ENCODE measurements at regions not wholly inside any gene's neighbourhood (a gene's known extent, or its start where the extent isn't known, plus 50 kb on each side); places are given as distances from the start of the nearest gene placed in this dataset.
"Not testable (repeated sequence)": the region's sequence is repeated elsewhere in the genome, so short reads cannot be mapped to it uniquely, and the experiment has no call there.

DNA sequence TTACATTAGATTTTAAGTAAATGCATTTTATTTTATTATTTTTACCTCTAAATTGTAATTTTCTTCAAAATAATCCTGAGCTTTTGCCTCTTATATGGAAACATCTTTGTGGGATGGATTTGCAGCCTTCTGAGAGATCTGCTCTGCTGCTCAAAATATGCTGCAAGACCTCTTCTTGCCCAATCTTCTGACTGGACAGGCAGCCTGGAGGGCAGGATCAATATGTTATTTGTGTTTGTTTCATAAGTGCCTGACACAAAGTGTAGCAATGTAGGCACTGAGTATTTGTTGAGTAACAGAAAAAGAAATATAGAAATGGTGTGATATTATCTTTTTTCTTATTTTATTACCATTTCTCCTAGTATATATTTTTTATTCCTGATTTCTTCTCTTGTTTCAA lies 1106.9 kb downstream of the TMTC2 start:
- DNase-seq = no peak

DNA sequence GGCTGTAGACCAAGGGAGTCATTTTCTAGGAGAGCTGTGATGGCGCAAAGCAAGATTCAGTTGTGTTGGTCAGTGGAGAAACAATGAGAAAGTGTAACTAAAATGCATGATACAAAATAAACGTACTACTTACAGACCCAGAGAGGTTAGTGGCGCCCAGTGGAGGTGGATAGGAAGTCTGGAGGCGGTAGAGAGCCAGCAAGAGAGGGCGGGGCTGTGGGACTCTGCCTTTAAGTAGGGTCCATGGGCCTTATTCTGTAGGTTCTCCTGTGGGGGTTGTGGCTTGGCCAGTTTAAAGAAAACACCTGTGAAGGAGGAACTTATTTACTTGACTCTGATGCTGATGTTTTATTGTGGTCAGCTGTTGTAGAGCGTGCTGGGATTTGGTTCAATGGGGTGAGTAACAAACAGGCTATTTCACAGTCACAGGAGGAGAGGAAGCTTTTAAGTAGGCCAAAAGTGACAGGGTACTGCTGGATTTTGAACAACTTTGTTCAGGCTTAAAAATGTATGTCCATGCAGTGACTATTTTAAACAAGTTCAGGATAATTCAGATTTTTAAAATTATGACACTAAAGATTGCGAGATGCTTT lies 1097.7 kb downstream of the TMTC2 start:
- DNase-seq = no peak

DNA sequence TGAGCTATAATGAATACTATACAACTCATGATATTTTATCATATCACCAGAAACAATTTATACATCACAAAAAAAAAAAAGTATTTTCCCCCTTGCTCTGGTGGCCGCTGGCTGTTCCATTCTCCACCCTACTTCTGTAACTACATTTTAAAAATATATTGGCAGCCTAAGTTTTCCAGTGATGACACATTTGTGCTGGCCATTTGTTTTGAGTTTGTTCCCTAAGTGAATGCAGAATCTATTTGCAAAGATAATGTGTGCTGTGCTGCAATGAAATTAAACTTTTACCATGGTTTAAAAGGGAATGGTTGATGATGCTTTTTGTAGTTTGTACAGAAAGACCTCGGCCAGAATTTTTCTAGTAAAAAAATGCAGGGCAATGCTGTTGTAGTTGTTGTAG lies 1092.8 kb downstream of the TMTC2 start:
- no peak for DNase-seq

GRCh38 chr12:83769151-83769550 lies 1082.4 kb downstream of the TMTC2 start:
- no peak for DNase-seq

DNA sequence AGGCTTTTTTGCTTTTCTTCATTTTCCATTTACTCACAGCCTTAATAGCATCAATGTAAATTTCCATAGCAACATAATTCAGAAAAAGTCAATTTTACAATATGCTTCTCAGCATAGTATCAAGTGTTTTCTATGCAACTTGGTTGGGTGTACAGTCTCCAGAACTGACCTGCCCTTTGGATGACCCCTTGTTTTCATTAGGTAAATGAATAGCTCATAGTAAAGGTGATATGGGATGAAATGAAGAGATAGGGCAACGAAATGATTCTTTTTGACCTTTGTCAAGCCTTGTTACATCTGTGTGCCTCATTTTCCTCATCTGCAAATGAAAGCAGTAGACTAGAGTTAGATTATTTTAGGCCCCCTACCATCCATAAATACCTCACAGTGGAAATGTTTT lies 1081.0 kb downstream of the TMTC2 start:
- DNase-seq = no peak

- DNase-seq = no peak
Measured at GRCh38 chr12:83763425-83763824, 1076.7 kb downstream of the TMTC2 start.

DNA sequence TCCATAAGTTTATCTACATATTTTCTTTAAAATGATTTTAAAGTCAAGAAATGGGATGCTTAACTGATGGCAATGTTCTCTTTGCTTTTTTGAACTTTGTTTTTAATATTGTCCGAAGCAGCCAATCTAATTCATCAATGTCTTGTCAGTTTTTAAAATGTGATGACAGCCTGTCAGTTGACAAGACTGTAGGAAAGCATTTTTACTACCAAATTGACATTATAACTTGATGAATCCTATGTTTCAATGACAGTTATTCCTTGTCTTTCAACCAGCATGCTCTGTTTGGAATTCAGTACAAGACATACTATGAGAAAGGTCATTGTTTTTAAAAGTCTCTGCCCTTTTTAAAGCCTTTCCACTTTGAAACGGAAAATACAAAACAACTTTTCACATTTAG lies 1073.2 kb downstream of the TMTC2 start:
- no peak for DNase-seq

- no peak for DNase-seq
Measured at GRCh38 chr12:83758888-83759631, 1072.4 kb downstream of the TMTC2 start.

DNA sequence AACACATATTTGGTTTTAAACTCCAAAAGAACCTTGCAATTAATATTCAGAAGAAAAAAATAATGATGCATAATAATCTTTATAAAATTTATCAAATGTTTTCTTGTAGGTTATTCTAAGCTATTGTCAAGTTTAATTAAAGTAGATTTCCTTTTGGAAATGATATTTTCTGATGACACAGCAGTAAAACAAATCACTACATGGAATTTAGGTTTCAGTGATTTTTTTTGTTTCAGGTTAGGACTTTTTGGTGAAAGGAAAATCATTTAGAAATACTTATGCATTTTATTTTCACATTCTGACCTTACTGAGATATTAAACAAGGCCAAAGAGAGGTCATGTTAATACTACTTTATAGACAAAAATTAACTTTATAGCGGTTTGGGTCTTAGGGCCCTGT lies 1067.2 kb downstream of the TMTC2 start:
- DNase-seq = no peak

DNA sequence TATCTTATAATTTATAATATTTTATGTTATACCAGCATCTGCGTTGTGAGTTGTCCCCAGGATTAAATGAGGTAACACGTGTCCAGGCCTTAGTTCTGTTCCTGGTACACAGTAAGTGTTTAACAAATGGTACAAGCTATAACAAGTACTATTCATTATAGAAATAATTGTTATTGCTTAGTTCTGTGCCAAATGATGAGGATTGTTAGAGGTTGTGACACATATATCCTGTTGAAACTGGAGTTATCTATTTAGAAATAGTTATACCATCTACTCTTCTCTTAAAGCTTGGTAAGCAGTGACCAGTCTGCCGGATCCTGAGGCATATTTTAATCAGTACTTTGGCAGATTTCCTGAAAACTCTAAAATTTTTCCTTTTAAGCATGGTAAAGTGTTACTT lies 1066.5 kb downstream of the TMTC2 start:
- no peak for DNase-seq

GRCh38 chr12:83739607-83740006 lies 1052.9 kb downstream of the TMTC2 start:
- no peak for DNase-seq

DNA sequence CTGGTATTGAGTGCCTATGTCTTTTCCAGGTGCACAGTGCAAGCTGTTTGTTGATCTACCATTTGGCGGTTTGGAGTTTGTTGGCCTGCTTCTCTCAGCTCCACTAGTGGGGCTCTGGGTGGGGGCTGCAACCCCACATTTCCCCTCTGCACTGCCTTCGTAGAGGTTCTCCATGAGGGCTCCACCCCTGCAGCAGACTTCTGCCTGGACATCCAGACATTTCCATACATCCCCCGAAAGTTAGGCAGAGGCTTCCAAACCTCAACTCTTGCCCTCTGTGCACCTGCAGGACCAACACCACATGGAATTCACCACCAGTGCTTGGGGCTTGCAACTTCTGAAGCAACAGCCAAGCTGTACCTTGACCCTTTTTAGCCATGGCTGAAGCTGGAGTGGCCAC lies 1024.1 kb downstream of the TMTC2 start:
- no peak for DNase-seq

- no peak for DNase-seq
Measured at GRCh38 chr12:83709899-83710298, 1023.2 kb downstream of the TMTC2 start.

GRCh38 chr12:83700838-83701237 lies 1014.1 kb downstream of the TMTC2 start:
- DNase-seq = no peak

- DNase-seq = not testable (repeated sequence)
Measured at GRCh38 chr12:83696311-83696710, 1009.6 kb downstream of the TMTC2 start.

DNA sequence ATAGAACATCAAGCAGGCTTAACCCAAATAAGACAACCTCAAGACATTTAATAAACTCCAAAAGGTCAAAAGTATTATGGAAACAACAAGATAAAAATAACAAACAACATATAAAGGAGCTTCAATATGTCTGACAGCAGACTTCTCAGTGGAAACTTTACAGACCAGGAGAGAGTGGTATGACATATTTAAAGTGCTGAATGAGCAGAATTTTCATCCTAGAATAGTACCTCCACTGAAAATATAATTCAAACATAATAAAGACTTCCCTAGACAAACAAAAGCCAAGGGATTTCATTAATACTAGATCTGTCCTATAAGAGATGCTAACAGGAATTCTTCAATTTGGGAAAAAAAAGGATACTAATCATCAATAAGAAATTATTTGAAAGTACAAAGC lies 1005.0 kb downstream of the TMTC2 start:
- no peak for DNase-seq

- no peak for DNase-seq
Measured at GRCh38 chr12:83690465-83690864, 1003.8 kb downstream of the TMTC2 start.

GRCh38 chr12:83689333-83689732 lies 1002.6 kb downstream of the TMTC2 start:
- DNase-seq = no peak

DNA sequence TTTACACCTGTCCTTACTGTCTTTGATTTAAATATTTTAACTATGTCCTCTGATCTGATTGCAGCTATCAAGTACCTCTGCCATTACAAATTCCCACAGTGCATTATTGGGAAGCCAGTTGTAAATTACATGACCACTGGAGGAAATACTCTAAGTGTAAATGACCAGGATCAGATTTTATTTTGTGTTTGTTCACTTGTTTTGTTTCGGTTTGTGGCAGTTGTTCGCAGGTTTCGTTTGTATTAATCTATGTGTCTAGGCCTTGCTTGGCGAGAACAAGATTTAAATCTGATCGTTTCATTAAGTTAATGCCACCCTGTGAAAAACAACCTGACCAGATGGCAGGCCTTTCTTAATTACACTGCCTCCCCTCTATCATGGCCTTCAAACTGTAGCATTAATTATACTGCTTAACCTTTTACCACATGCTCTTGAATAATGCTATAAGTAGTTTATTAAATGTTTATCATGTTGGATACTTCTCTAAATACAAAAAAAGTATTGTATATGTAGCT lies 990.1 kb downstream of the TMTC2 start:
- no peak for DNase-seq

GRCh38 chr12:83666690-83667089 lies 980.0 kb downstream of the TMTC2 start:
- no peak for DNase-seq

DNA sequence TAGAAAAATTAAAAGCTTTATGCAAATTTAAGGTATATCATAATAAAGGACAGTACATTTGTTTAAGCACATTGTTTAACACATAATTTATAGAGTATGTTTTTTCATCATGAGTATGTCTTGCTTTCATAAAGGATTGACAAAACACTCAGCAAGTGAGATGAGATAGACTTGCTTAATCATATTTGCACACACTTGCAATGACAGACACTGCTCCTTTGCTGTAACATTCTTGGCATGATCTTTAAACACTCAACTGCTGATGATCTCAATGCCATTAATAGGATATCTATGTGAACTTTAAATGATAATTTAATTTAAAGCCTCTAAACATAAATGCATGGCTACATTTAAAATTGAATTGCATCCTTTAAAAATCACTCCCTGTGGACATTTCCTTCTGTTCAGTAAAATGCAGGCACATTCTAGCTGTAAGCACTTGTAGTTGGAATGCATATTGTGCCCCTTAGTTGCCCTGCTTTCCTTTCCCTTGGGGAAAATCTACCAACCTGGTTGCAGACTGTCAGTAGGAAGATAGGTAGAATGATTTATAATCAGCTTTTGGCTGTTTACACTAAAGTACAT lies 979.0 kb downstream of the TMTC2 start:
- no peak for DNase-seq

GRCh38 chr12:83664650-83665049 lies 977.9 kb downstream of the TMTC2 start:
- DNase-seq = no peak

GRCh38 chr12:83660727-83661358 lies 974.1 kb downstream of the TMTC2 start:
- DNase-seq = no peak

- DNase-seq = no peak
Measured at GRCh38 chr12:83659321-83659720, 972.6 kb downstream of the TMTC2 start.
